H1 (cell line): ENCODE measurements at regions not wholly inside any gene's neighbourhood (a gene's known extent, or its start where the extent isn't known, plus 50 kb on each side); places are given as distances from the start of the nearest gene placed in this dataset.

Experiments used
- BACH1 ChIP-seq: IDR thresholded peaks from 2 replicates; pipeline ENCODE4 v1.6.1; 2012; ENCODE audit warnings: low read length, improper control_type of control experiment
- CTCF ChIP-seq, 3 experiments: IDR thresholded peaks; 1 replicate in 2 of 3; 2 replicates in 1 of 3; pipeline versions ENCODE4 v1.5.1 to v1.6.1; 2011; ENCODE audit warnings: low read length in 3 of 3, mild to moderate bottlenecking in 3 of 3, inconsistent platforms in 2 of 3, low read depth in 1 of 3, moderate library complexity in 1 of 3; ENCODE audit not compliant: insufficient read depth in 1 of 3; ENCODE audit errors: control extremely low read depth in 1 of 3
- EZH2 ChIP-seq: fragments of 200-600 bp; sonication (generic); IDR thresholded peaks from 2 replicates; pipeline ENCODE4 v1.7.1; 2012; ENCODE audit warnings: low read depth, mild to moderate bottlenecking, moderate library complexity, low read length, inconsistent platforms; ENCODE audit not compliant: severe bottlenecking
- POLR2AphosphoS5 ChIP-seq: IDR thresholded peaks from 2 replicates; pipeline ENCODE4 v1.6.1; 2011; ENCODE audit warnings: low read depth, low read length
- RBBP5 ChIP-seq: IDR thresholded peaks from 2 replicates; pipeline ENCODE4 v1.7.1; 2012; ENCODE audit warnings: low read depth, mild to moderate bottlenecking, inconsistent platforms, low read length, moderate library complexity, borderline replicate concordance

- TF ChIP-seq BACH1 (no peak), EZH2 (no peak), RBBP5 (no peak), CTCF (IDR thresholded peaks at IDR 0.05; ENCODE audit: control extremely low read depth in 1 of 3, insufficient read depth in 1 of 3, low read depth in 1 of 3, low read length in 3 of 3) (no peak), POLR2AphosphoS5 (no peak)
Observed at GRCh38 chr19:46924874-46925547, 64.2 kb downstream of the ARHGAP35 start.
